Breast epithelium (tissue), 3 donors: ENCODE measurements at regions not wholly inside any gene's neighbourhood (a gene's known extent, or its start where the extent isn't known, plus 50 kb on each side); places are given as distances from the start of the nearest gene placed in this dataset.

Experiments
- CTCF ChIP-seq, 3 donors: fragments of 450-650 bp; IDR thresholded peaks; one replicate each; pipeline ENCODE4 v1.5.1; 2016 to 2017; ENCODE audit warnings: antibody characterized with exemption in 3 of 3, mild to moderate bottlenecking in 3 of 3, moderate library complexity in 3 of 3
- POLR2A ChIP-seq: fragments of 450-650 bp; IDR thresholded peaks from one replicate; pipeline ENCODE4 v1.6.1; 2016; ENCODE audit warnings: antibody characterized with exemption, mild to moderate bottlenecking, moderate library complexity
- POLR2AphosphoS5 ChIP-seq, 3 donors: sonication (generic); formaldehyde crosslinking; IDR thresholded peaks; one replicate each; pipeline ENCODE4 v1.6.1; 2017; ENCODE audit warnings: antibody characterized with exemption in 3 of 3

- TF ChIP-seq CTCF (IDR thresholded peaks at IDR 0.05) (no peak), POLR2A (no peak), POLR2AphosphoS5 (IDR thresholded peaks at IDR 0.05) (no peak)
Observed at GRCh38 chr7:46763344-46763743, 818.6 kb downstream of the TNS3 start.
